Urothelium cell line (cell line): ENCODE measurements at regions not wholly inside any gene's neighbourhood (a gene's known extent, or its start where the extent isn't known, plus 50 kb on each side); places are given as distances from the start of the nearest gene placed in this dataset.

Experiments
- DNase-seq: peaks from one replicate; pipeline ENCODE4 v3.0.0; 2011; ENCODE audit warnings: low spot score, mixed read lengths
- FAIRE-seq: peaks from 2 replicates; lab custom pipeline; 2011; peaks lifted over from hg19 to GRCh38; lab: Jason Lieb, UNC

- FAIRE-seq (peak; percentile 96), DNase-seq (peak; percentile 87)
Observed at GRCh38 chr5:175288048-175288621, 155.8 kb downstream of the DRD1 start.

- peak; percentile 35 for FAIRE-seq
- DNase-seq: no peak
Observed at GRCh38 chr5:175286981-175287380, 157.0 kb downstream of the DRD1 start.

- FAIRE-seq: no peak
Observed at GRCh38 chr5:175285261-175285660, 158.7 kb downstream of the DRD1 start.

GRCh38 chr5:175284806-175285205 lies 159.2 kb downstream of the DRD1 start:
- FAIRE-seq (no peak), DNase-seq (no peak)

More at GRCh38 chr5:175285261-175285660, 158.7 kb downstream of the DRD1 start:
- no peak for DNase-seq

GRCh38 chr5:175282611-175283225 lies 161.3 kb downstream of the DRD1 start:
- FAIRE-seq (no peak), DNase-seq (no peak)

- no peak for DNase-seq
- no peak for FAIRE-seq
Observed at GRCh38 chr5:175281714-175282113, 162.3 kb downstream of the DRD1 start.

GRCh38 chr5:175281257-175281656 lies 162.7 kb downstream of the DRD1 start:
- no peak for FAIRE-seq

GRCh38 chr5:175279506-175279905 lies 164.5 kb downstream of the DRD1 start:
- no peak for FAIRE-seq
- DNase-seq: no peak

More at GRCh38 chr5:175281257-175281656, 162.7 kb downstream of the DRD1 start:
- DNase-seq: no peak

- FAIRE-seq (no peak), DNase-seq (no peak)
Observed at GRCh38 chr5:175275748-175276147, 168.2 kb downstream of the DRD1 start.

- FAIRE-seq: no peak
- no peak for DNase-seq
Observed at GRCh38 chr5:175275097-175275496, 168.9 kb downstream of the DRD1 start.

- FAIRE-seq: no peak
- DNase-seq: no peak
Observed at GRCh38 chr5:175274171-175274570, 169.8 kb downstream of the DRD1 start.

GRCh38 chr5:175264406-175264805 lies 179.6 kb downstream of the DRD1 start:
- no peak for FAIRE-seq

GRCh38 chr5:175263776-175264175 lies 180.2 kb downstream of the DRD1 start:
- FAIRE-seq: no peak

More at GRCh38 chr5:175264406-175264805, 179.6 kb downstream of the DRD1 start:
- DNase-seq: no peak

GRCh38 chr5:175261526-175261925 lies 182.5 kb downstream of the DRD1 start:
- DNase-seq: no peak
- FAIRE-seq: no peak

More at GRCh38 chr5:175263776-175264175, 180.2 kb downstream of the DRD1 start:
- DNase-seq: no peak

- DNase-seq (no peak), FAIRE-seq (no peak)
Observed at GRCh38 chr5:175261037-175261436, 182.9 kb downstream of the DRD1 start.

- FAIRE-seq (no peak), DNase-seq (no peak)
Observed at GRCh38 chr5:175257847-175258194, 186.2 kb downstream of the DRD1 start.

GRCh38 chr5:175257128-175257846 lies 186.7 kb downstream of the DRD1 start:
- no peak for FAIRE-seq

GRCh38 chr5:175254155-175254554 lies 189.8 kb downstream of the DRD1 start:
- DNase-seq (no peak), FAIRE-seq (no peak)

More at GRCh38 chr5:175257128-175257846, 186.7 kb downstream of the DRD1 start:
- DNase-seq: no peak

- FAIRE-seq: no peak
- no peak for DNase-seq
Observed at GRCh38 chr5:175253597-175253996, 190.4 kb downstream of the DRD1 start.

GRCh38 chr5:175252234-175252805 lies 191.7 kb downstream of the DRD1 start:
- DNase-seq: peak; percentile 35

GRCh38 chr5:175250426-175250825 lies 193.6 kb downstream of the DRD1 start:
- FAIRE-seq: no peak
- no peak for DNase-seq

More at GRCh38 chr5:175252234-175252805, 191.7 kb downstream of the DRD1 start:
- FAIRE-seq: peak; percentile 44
